H9 (cell line): ENCODE measurements at regions not wholly inside any gene's neighbourhood (a gene's known extent, or its start where the extent isn't known, plus 50 kb on each side); places are given as distances from the start of the nearest gene placed in this dataset.

Experiments
- DNase-seq: peaks from one replicate; pipeline ENCODE4 v3.0.0-alpha.2; 2017
- H2AFZ ChIP-seq: one replicate; pipeline ENCODE4 v1.6.1; 2013; ENCODE audit warnings: mild to moderate bottlenecking, low read length, control low read depth, moderate library complexity
- H2AK5ac ChIP-seq: 2 replicates; pipeline ENCODE4 v1.6.1; 2013; ENCODE audit warnings: low read length, control low read depth, mixed read lengths; ENCODE audit not compliant: insufficient read length
- H2BK120ac ChIP-seq: one replicate; pipeline ENCODE4 v1.6.1; 2013; ENCODE audit warnings: low read depth, mild to moderate bottlenecking, low read length, control low read depth, inconsistent platforms; ENCODE audit not compliant: poor library complexity, severe bottlenecking
- H2BK12ac ChIP-seq: 2 replicates; pipeline ENCODE4 v1.6.1; 2013; ENCODE audit warnings: low read length, control low read depth, mixed read lengths, low read depth; ENCODE audit not compliant: insufficient read length
- H2BK15ac ChIP-seq: 2 replicates; pipeline ENCODE4 v1.6.1; 2013; ENCODE audit warnings: low read depth, low read length, control low read depth
- H2BK20ac ChIP-seq: one replicate; pipeline ENCODE4 v1.6.1; 2013; ENCODE audit warnings: low read depth, mild to moderate bottlenecking, low read length, control low read depth, inconsistent platforms; ENCODE audit not compliant: poor library complexity, severe bottlenecking
- H2BK5ac ChIP-seq: 2 replicates; pipeline ENCODE4 v1.6.1; 2013; ENCODE audit warnings: low read length, control low read depth, mixed read lengths; ENCODE audit not compliant: insufficient read length
- H3K14ac ChIP-seq: 2 replicates; pipeline ENCODE4 v1.6.1; 2013; ENCODE audit warnings: low read length, control low read depth; ENCODE audit not compliant: insufficient read depth
- H3K18ac ChIP-seq: 2 replicates; pipeline ENCODE4 v1.6.1; 2013; ENCODE audit warnings: low read depth, mild to moderate bottlenecking, mixed read lengths, low read length, control low read depth; ENCODE audit not compliant: insufficient read length
- H3K23ac ChIP-seq: 2 replicates; pipeline ENCODE4 v1.6.1; 2013; ENCODE audit warnings: low read length, control low read depth, mixed read lengths, low read depth; ENCODE audit not compliant: insufficient read length
- H3K23me2 ChIP-seq: 2 replicates; pipeline ENCODE4 v1.6.1; 2013; ENCODE audit warnings: low read depth, mild to moderate bottlenecking, mixed read lengths, low read length, control low read depth; ENCODE audit not compliant: insufficient read length, poor library complexity, severe bottlenecking
- H3K27ac ChIP-seq: 2 replicates; pipeline ENCODE4 v1.5.1; 2013; ENCODE audit warnings: low read length, control low read depth, mixed read lengths, low read depth; ENCODE audit not compliant: insufficient read length
- H3K27me3 ChIP-seq: 2 replicates; pipeline ENCODE4 v1.6.1; 2013; ENCODE audit warnings: low read length, control low read depth, inconsistent platforms; ENCODE audit not compliant: insufficient read depth
- H3K4ac ChIP-seq: 2 replicates; pipeline ENCODE4 v1.6.1; 2013; ENCODE audit warnings: low read depth, mild to moderate bottlenecking, control low read depth, inconsistent platforms, low read length, moderate library complexity
- H3K4me1 ChIP-seq: 2 replicates; pipeline ENCODE4 v1.6.1; 2013; ENCODE audit warnings: low read length, control low read depth, inconsistent platforms; ENCODE audit not compliant: insufficient read depth
- H3K4me2 ChIP-seq: 2 replicates; pipeline ENCODE4 v1.6.1; 2013; ENCODE audit warnings: low read length, control low read depth, mixed read lengths; ENCODE audit not compliant: insufficient read length, insufficient read depth
- H3K56ac ChIP-seq: 2 replicates; pipeline ENCODE4 v1.6.1; 2013; ENCODE audit warnings: low read depth, mild to moderate bottlenecking, mixed read lengths, low read length, control low read depth; ENCODE audit not compliant: insufficient read length
- H3K79me1 ChIP-seq: 2 replicates; pipeline ENCODE4 v1.6.1; 2013; ENCODE audit warnings: low read depth, mild to moderate bottlenecking, moderate library complexity, low read length, control low read depth, inconsistent platforms; ENCODE audit not compliant: insufficient read depth, poor library complexity, severe bottlenecking
- H3K79me2 ChIP-seq: 2 replicates; pipeline ENCODE4 v1.6.1; 2013; ENCODE audit warnings: low read length, control low read depth, inconsistent platforms; ENCODE audit not compliant: insufficient read depth
- H3K9ac ChIP-seq: 2 replicates; pipeline ENCODE4 v1.6.1; 2013; ENCODE audit warnings: low read length, control low read depth, mixed read lengths; ENCODE audit not compliant: insufficient read length; ENCODE audit errors: extremely low read depth
- H3K9me3 ChIP-seq: one replicate; pipeline ENCODE4 v1.6.1; 2013; ENCODE audit warnings: low read depth, low read length, inconsistent platforms; ENCODE audit not compliant: control insufficient read depth
- H3T11ph ChIP-seq: one replicate; pipeline ENCODE4 v1.6.1; 2013; ENCODE audit warnings: mild to moderate bottlenecking, low read length, control low read depth, inconsistent platforms
- H4K20me1 ChIP-seq: one replicate; pipeline ENCODE4 v1.6.1; 2013; ENCODE audit not compliant: control insufficient read depth, insufficient read length, insufficient read depth
- H4K5ac ChIP-seq: 2 replicates; pipeline ENCODE4 v1.6.1; 2013; ENCODE audit warnings: low read depth, mild to moderate bottlenecking, mixed read lengths, low read length, control low read depth; ENCODE audit not compliant: insufficient read length
- H4K8ac ChIP-seq: replicated peaks from 2 replicates; pipeline ENCODE4 v1.6.1; 2013; ENCODE audit warnings: low read length, control low read depth, mixed read lengths, low read depth; ENCODE audit not compliant: insufficient read length
- H4K91ac ChIP-seq: 2 replicates; pipeline ENCODE4 v1.6.1; 2013; ENCODE audit warnings: low read depth, mild to moderate bottlenecking, moderate library complexity, mixed read lengths, low read length, control low read depth; ENCODE audit not compliant: insufficient read length
- H3K27ac Mint-ChIP-seq, 3 experiments: 2 replicates in 2 of 3; 3 replicates in 1 of 3; pipeline ENCODE4 v1.8.0; 2020 to 2021; ENCODE audit warnings: mixed read lengths in 3 of 3, mild to moderate bottlenecking in 1 of 3, moderate library complexity in 1 of 3
- H3K27me3 Mint-ChIP-seq: 2 replicates; pipeline ENCODE4 v1.8.0; 2021; ENCODE audit warnings: low read depth, mild to moderate bottlenecking, moderate library complexity, mixed read lengths
- H3K36me3 Mint-ChIP-seq, 3 experiments: 2 replicates in 2 of 3; 3 replicates in 1 of 3; pipeline ENCODE4 v1.8.0; 2020 to 2021; ENCODE audit warnings: low read depth in 3 of 3, mixed read lengths in 3 of 3; ENCODE audit not compliant: insufficient read depth in 1 of 3
- H3K4me1 Mint-ChIP-seq, 2 experiments: 2 replicates each; pipeline ENCODE4 v1.8.0; 2020; ENCODE audit warnings: mixed read lengths in 2 of 2
- H3K4me3 Mint-ChIP-seq, 2 experiments: 2 replicates in 1 of 2; 3 replicates in 1 of 2; pipeline ENCODE4 v1.8.0; 2020 to 2021; ENCODE audit warnings: mild to moderate bottlenecking in 2 of 2, mixed read lengths in 2 of 2, moderate library complexity in 1 of 2
- H3K9me3 Mint-ChIP-seq, 2 experiments: 2 replicates in 1 of 2; 3 replicates in 1 of 2; pipeline ENCODE4 v1.8.0; 2020; ENCODE audit warnings: mild to moderate bottlenecking in 2 of 2, mixed read lengths in 2 of 2, moderate library complexity in 1 of 2
- WGBS: extraction: QIAGEN DNeasy Blood & Tissue Kit; methylation state at CpG from one replicate; pipeline ENCODE4 v1.1.7; 2013; ENCODE audit warnings: missing lambda C conversion rate, low lambda C conversion rate, mixed read lengths; ENCODE audit not compliant: insufficient read length; ENCODE audit errors: extremely low coverage; 5-methylcytosine and 5-hydroxymethylcytosine counted together
- TF ChIP-seq, protein P1 (sequence below): fragments of 200-600 bp; sonication (generic); conservative IDR thresholded peaks from 3 replicates; pipeline ENCODE4 v1.8.0; 2021; ENCODE audit warnings: antibody characterized with exemption, mild to moderate bottlenecking

GRCh38 chr11:112391086-112391485 lies 130.4 kb upstream of the PLET1 start:
- no peak overlapping the region for H2BK5ac ChIP-seq
- no peaks in the 10 kb centered on the region for H3K23me2 ChIP-seq
- no peak overlapping the region for H3K18ac ChIP-seq
- no peak overlapping the region for H3K23ac ChIP-seq
- no peaks in the 10 kb centered on the region for H4K20me1 ChIP-seq
- no peak overlapping the region for H2BK20ac ChIP-seq
- no peak overlapping the region for H3K4me3 Mint-ChIP-seq
- TF ChIP-seq, protein P1, sequence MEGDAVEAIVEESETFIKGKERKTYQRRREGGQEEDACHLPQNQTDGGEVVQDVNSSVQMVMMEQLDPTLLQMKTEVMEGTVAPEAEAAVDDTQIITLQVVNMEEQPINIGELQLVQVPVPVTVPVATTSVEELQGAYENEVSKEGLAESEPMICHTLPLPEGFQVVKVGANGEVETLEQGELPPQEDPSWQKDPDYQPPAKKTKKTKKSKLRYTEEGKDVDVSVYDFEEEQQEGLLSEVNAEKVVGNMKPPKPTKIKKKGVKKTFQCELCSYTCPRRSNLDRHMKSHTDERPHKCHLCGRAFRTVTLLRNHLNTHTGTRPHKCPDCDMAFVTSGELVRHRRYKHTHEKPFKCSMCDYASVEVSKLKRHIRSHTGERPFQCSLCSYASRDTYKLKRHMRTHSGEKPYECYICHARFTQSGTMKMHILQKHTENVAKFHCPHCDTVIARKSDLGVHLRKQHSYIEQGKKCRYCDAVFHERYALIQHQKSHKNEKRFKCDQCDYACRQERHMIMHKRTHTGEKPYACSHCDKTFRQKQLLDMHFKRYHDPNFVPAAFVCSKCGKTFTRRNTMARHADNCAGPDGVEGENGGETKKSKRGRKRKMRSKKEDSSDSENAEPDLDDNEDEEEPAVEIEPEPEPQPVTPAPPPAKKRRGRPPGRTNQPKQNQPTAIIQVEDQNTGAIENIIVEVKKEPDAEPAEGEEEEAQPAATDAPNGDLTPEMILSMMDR, result no peak
- H3K27ac ChIP-seq, result no peak overlapping the region
- H3K79me2 ChIP-seq, result no peaks in the 10 kb centered on the region
- no peak overlapping the region for H2AK5ac ChIP-seq
- H4K8ac ChIP-seq, result no peak overlapping the region
- no peaks in the 10 kb centered on the region for H3K4me1 ChIP-seq
- no peak for DNase-seq
- no peak overlapping the region for H3K27ac Mint-ChIP-seq
- WGBS, result no CpG with 5 or more reads among the region's 2 CpGs
- H2BK120ac ChIP-seq, result no peak overlapping the region
- H3K56ac ChIP-seq, result no peak overlapping the region
- H3K4ac ChIP-seq, result no peak overlapping the region
- no peaks in the 10 kb centered on the region for H3K9me3 ChIP-seq
- no peak overlapping the region for H2BK15ac ChIP-seq
- no peak overlapping the region for H4K5ac ChIP-seq
- peaks cover 16 to 21% of the 10 kb centered on the region in 2 experiments; a peak in 4 of 5 replicates for H3K9me3 Mint-ChIP-seq
- H3K4me1 Mint-ChIP-seq, result no peaks in the 10 kb centered on the region
- H3K9ac ChIP-seq, result no peak overlapping the region
- no peaks in the 10 kb centered on the region for H3K27me3 ChIP-seq
- H4K91ac ChIP-seq, result no peak overlapping the region
- no peaks in the 10 kb centered on the region for H3K79me1 ChIP-seq
- H3K27me3 Mint-ChIP-seq, result peaks cover 5% of the 10 kb centered on the region
- no peak overlapping the region for H3K4me2 ChIP-seq
- peaks cover 8 to 20% (median 8%) of the 10 kb centered on the region in 3 experiments; a peak in 6 of 7 replicates for H3K36me3 Mint-ChIP-seq
- H3K14ac ChIP-seq, result no peak overlapping the region
- H3T11ph ChIP-seq, result no peak overlapping the region
- no peak overlapping the region for H2BK12ac ChIP-seq
- H2AFZ ChIP-seq, result no peak overlapping the region
